SK-N-SH (cell line): ENCODE measurements at regions not wholly inside any gene's neighbourhood (a gene's known extent, or its start where the extent isn't known, plus 50 kb on each side); places are given as distances from the start of the nearest gene placed in this dataset.

ENCODE experiments used
- CTCF ChIA-PET: fragments of 300-600, 350-600 bp; formaldehyde crosslinking; extraction: SDS; loops from one replicate; lab custom pipeline; 2021; lab: Yijun Ruan, JAX
- POLR2A ChIA-PET: fragments of 350-600 bp; sonication (Branson Sonifier 250); formaldehyde crosslinking; extraction: SDS; loops from one replicate; lab custom pipeline; 2020; ENCODE audit warnings: antibody characterized with exemption, inconsistent platforms; lab: Yijun Ruan, JAX
- DNase-seq: peaks from one replicate; pipeline ENCODE4 v3.0.0; 2012
- H2AFZ ChIP-seq: fragments of 200-600 bp; sonication (generic); 2 replicates; pipeline ENCODE4 v1.8.1; 2016; ENCODE audit warnings: antibody characterized with exemption, mild to moderate bottlenecking, low read depth
- H3F3A ChIP-seq: fragments of 200-600 bp; sonication (generic); replicated peaks from 2 replicates; pipeline ENCODE3; 2016; ENCODE audit warnings: antibody characterized with exemption, mild to moderate bottlenecking; ENCODE audit not compliant: insufficient read depth
- H3K27ac ChIP-seq, 2 experiments: fragments of 200-500 bp in 1 of 2; fragments of 200-600 bp in 1 of 2; sonication (Bioruptor generic) in 1 of 2; sonication (generic), shearing (Covaris generic) in 1 of 2; 2 replicates each; pipeline versions ENCODE4 v1.5.1 to v1.6.1; 2014 to 2016; ENCODE audit warnings: low read depth in 2 of 2, inconsistent platforms in 1 of 2, low read length in 1 of 2, mild to moderate bottlenecking in 1 of 2, mixed read lengths in 1 of 2
- H3K27me3 ChIP-seq: fragments of 200-600 bp; sonication (generic), shearing (Covaris generic); 2 replicates; pipeline ENCODE4 v1.6.1; 2016; ENCODE audit warnings: mixed run types; ENCODE audit not compliant: insufficient read depth
- H3K36me3 ChIP-seq, 2 experiments: fragments of 200-500 bp in 1 of 2; fragments of 200-600 bp in 1 of 2; sonication (Bioruptor generic) in 1 of 2; sonication (generic) in 1 of 2; replicated peaks in 1 of 2; 2 replicates each; pipeline versions ENCODE3 to v1.5.1; 2014 to 2016; ENCODE audit warnings: low read length in 1 of 2, mild to moderate bottlenecking in 1 of 2; ENCODE audit not compliant: insufficient read depth in 2 of 2, control insufficient read depth in 1 of 2
- H3K4me1 ChIP-seq, 2 experiments: fragments of 200-500 bp in 1 of 2; fragments of 200-600 bp in 1 of 2; sonication (Bioruptor generic) in 1 of 2; sonication (generic), shearing (Covaris generic) in 1 of 2; 2 replicates each; pipeline versions ENCODE4 v1.5.1 to v1.6.1; 2014 to 2016; ENCODE audit warnings: low read depth in 1 of 2, low read length in 1 of 2, mixed run types in 1 of 2; ENCODE audit not compliant: insufficient read depth in 2 of 2, control insufficient read depth in 1 of 2
- H3K4me2 ChIP-seq: fragments of 200-600 bp; sonication (generic), shearing (Covaris generic); 2 replicates; pipeline ENCODE4 v1.6.1; 2017; ENCODE audit warnings: mixed run types
- H3K4me3 ChIP-seq, 2 experiments: fragments of 200-500 bp in 1 of 2; fragments of 200-600 bp in 1 of 2; sonication (Bioruptor generic) in 1 of 2; sonication (generic), shearing (Covaris generic) in 1 of 2; 2 replicates each; pipeline versions ENCODE4 v1.5.1 to v1.8.1; 2014 to 2016; ENCODE audit warnings: low read depth in 2 of 2, inconsistent platforms in 1 of 2, low read length in 1 of 2, mild to moderate bottlenecking in 1 of 2, mixed read lengths in 1 of 2, moderate library complexity in 1 of 2
- H3K79me2 ChIP-seq: fragments of 200-600 bp; sonication (generic); 2 replicates; pipeline ENCODE4 v1.8.1; 2017; ENCODE audit warnings: mild to moderate bottlenecking; ENCODE audit not compliant: insufficient read depth
- H3K9ac ChIP-seq: fragments of 200-600 bp; sonication (generic); 2 replicates; pipeline ENCODE4 v1.6.1; 2017; ENCODE audit warnings: mixed run types
- H3K9me2 ChIP-seq: fragments of 200-600 bp; sonication (generic); 2 replicates; pipeline ENCODE4 v1.6.1; 2017; ENCODE audit warnings: mixed run types
- H3K9me3 ChIP-seq: fragments of 200-600 bp; sonication (generic); 2 replicates; pipeline ENCODE4 v1.6.1; 2017; ENCODE audit warnings: mixed run types, mild to moderate bottlenecking, moderate library complexity
- H4K20me1 ChIP-seq: fragments of 200-600 bp; sonication (generic); 2 replicates; pipeline ENCODE4 v1.6.1; 2017; ENCODE audit warnings: mild to moderate bottlenecking, mixed run types; ENCODE audit not compliant: insufficient read depth
- ELF1 ChIP-seq: IDR thresholded peaks from 2 replicates; pipeline ENCODE4 v1.4.0; 2012
- FOXJ3 ChIP-seq: sonication (generic); formaldehyde crosslinking; IDR thresholded peaks from 2 replicates; pipeline ENCODE4 v1.5.1; 2020; ENCODE audit warnings: mild to moderate bottlenecking, missing genetic modification reagents
- MEF2A ChIP-seq: IDR thresholded peaks from 2 replicates; pipeline ENCODE4 v1.4.0; 2012; ENCODE audit warnings: low read depth, borderline replicate concordance
- NFIC ChIP-seq: IDR thresholded peaks from 2 replicates; pipeline ENCODE4 v1.4.0; 2012; ENCODE audit warnings: borderline replicate concordance
- NRF1 ChIP-seq: IDR thresholded peaks from 2 replicates; pipeline ENCODE4 v1.6.1; 2012; ENCODE audit warnings: low read depth, mild to moderate bottlenecking, low read length
- REST ChIP-seq: IDR thresholded peaks from 2 replicates; pipeline ENCODE4 v1.6.1; 2012; ENCODE audit warnings: mild to moderate bottlenecking, low read depth, low read length, moderate library complexity
- TAF1 ChIP-seq: IDR thresholded peaks from 2 replicates; pipeline ENCODE4 v1.6.1; 2012; ENCODE audit warnings: low read depth, mild to moderate bottlenecking, low read length, moderate library complexity, borderline replicate concordance
- WGBS: methylation state at CpG from one replicate; pipeline ENCODE4 v1.1.6; 2017; ENCODE audit warnings: low lambda C conversion rate; 5-methylcytosine and 5-hydroxymethylcytosine counted together

- POLR2A ChIA-PET = no interaction called here
- Histone ChIP-seq H3K4me2 (no peak overlapping the region), H3K9me2 (no peaks in the 10 kb centered on the region), H3K9ac (no peak overlapping the region), H3F3A (no peaks in the 10 kb centered on the region), H4K20me1 (no peaks in the 10 kb centered on the region), H3K79me2 (no peaks in the 10 kb centered on the region), H3K27me3 (no peaks in the 10 kb centered on the region), H2AFZ (no peak overlapping the region), H3K9me3 (no peaks in the 10 kb centered on the region), H3K4me1 (peaks cover 0 to under 1% of the 10 kb centered on the region in 2 experiments; a peak in 1 of 4 replicates), H3K4me3 (no peak overlapping the region), H3K36me3 (no peaks in the 10 kb centered on the region), H3K27ac (no peak overlapping the region)
- CTCF ChIA-PET = no interaction called here
- no peak for DNase-seq
- no peak for TF ChIP-seq MEF2A
- no peak for TF ChIP-seq REST
- no peak for TF ChIP-seq ELF1
- no peak for TF ChIP-seq FOXJ3 (CRISPR knock-in tag)
- no peak for TF ChIP-seq NRF1
- 98% methylated on average over 6 of the region's 9 CpGs for WGBS
Observed at GRCh38 chr14:103230021-103230420, 104.0 kb upstream of the EIF5 start.

GRCh38 chr14:103230658-103231334 lies 103.2 kb upstream of the EIF5 start:
- DNase-seq = no peak
- Histone ChIP-seq H2AFZ (no peak overlapping the region), H4K20me1 (no peaks in the 10 kb centered on the region), H3K36me3 (no peaks in the 10 kb centered on the region), H3K4me2 (no peak overlapping the region), H3K4me3 (no peak overlapping the region), H3K9me3 (no peaks in the 10 kb centered on the region), H3K9me2 (no peaks in the 10 kb centered on the region), H3F3A (no peaks in the 10 kb centered on the region), H3K27me3 (no peaks in the 10 kb centered on the region), H3K27ac (no peak overlapping the region), H3K9ac (no peak overlapping the region), H3K4me1 (peaks cover 0 to 3% of the 10 kb centered on the region in 2 experiments; a peak in 1 of 4 replicates), H3K79me2 (no peaks in the 10 kb centered on the region)
- 56% methylated on average over 7 of the region's 16 CpGs for whole genome bisulfite sequencing
- ChIA-PET POLR2A (no interaction called here), CTCF (no interaction called here)
- TF ChIP-seq NFIC (no peak), REST (no peak), ELF1 (no peak), TAF1 (no peak)
